ENCODE measurements at regions not wholly inside any gene's neighbourhood (a gene's known extent, or its start where the extent isn't known, plus 50 kb on each side); places are given as distances from the start of the nearest gene placed in this dataset.

DNA sequence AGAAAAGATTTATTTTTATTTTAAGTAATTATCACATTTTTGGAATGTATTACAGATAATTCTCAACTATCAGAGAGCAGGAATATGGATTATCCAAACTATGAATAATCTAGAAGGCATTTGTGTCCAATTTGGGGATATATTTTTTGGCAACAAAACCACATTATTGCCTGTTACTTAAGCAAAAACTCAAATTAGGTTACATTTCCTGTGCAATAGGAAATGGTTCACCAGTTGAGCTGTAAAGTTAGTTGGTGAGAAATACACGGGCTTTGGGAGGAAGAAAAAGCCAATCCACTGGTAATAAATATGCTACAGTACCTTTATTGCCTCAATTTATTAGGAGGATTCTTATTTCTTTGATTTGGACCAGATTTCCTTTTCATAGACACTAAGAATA is 1075.2 kb downstream of the PCDH9 start:
- H3K4me1 ChIP-seq (ENCODE audit: insufficient read depth), result no peaks in the 10 kb centered on the region
- H3K27me3 ChIP-seq (ENCODE audit: insufficient read depth), result no peaks in the 10 kb centered on the region
- no peaks in the 10 kb centered on the region for H3F3A ChIP-seq (replicated peaks; ENCODE audit: low read depth)
- no peaks in the 10 kb centered on the region for H4K20me1 ChIP-seq (replicated peaks; ENCODE audit: insufficient read depth)
- H3K9me2 ChIP-seq (ENCODE audit: insufficient read depth), result no peaks in the 10 kb centered on the region
- H3K4me3 Mint-ChIP-seq, result no peak overlapping the region
- no peak overlapping the region for H2AFZ ChIP-seq
- no peaks in the 10 kb centered on the region for H3K79me2 ChIP-seq (replicated peaks; ENCODE audit: insufficient read depth)
- no peaks in the 10 kb centered on the region for H3K36me3 Mint-ChIP-seq (ENCODE audit: low read depth)
- no peak overlapping the region for H3K4me2 ChIP-seq
- no peaks in the 10 kb centered on the region for H3K9me3 Mint-ChIP-seq
- H3K36me3 ChIP-seq (ENCODE audit: insufficient read depth), result no peaks in the 10 kb centered on the region
- H3K4me1 Mint-ChIP-seq, result no peaks in the 10 kb centered on the region
- H3K4me3 ChIP-seq, result no peak overlapping the region
- peaks cover 2% of the 10 kb centered on the region for H3K27me3 Mint-ChIP-seq (ENCODE audit: insufficient read depth, low read depth, poor library complexity)
- H3K27ac Mint-ChIP-seq, result no peak overlapping the region
- DNase-seq (ENCODE audit: low spot score), result no peak
- no peak overlapping the region for H3K27ac ChIP-seq (ENCODE audit: low read depth)
- TF ChIP-seq, protein P1, sequence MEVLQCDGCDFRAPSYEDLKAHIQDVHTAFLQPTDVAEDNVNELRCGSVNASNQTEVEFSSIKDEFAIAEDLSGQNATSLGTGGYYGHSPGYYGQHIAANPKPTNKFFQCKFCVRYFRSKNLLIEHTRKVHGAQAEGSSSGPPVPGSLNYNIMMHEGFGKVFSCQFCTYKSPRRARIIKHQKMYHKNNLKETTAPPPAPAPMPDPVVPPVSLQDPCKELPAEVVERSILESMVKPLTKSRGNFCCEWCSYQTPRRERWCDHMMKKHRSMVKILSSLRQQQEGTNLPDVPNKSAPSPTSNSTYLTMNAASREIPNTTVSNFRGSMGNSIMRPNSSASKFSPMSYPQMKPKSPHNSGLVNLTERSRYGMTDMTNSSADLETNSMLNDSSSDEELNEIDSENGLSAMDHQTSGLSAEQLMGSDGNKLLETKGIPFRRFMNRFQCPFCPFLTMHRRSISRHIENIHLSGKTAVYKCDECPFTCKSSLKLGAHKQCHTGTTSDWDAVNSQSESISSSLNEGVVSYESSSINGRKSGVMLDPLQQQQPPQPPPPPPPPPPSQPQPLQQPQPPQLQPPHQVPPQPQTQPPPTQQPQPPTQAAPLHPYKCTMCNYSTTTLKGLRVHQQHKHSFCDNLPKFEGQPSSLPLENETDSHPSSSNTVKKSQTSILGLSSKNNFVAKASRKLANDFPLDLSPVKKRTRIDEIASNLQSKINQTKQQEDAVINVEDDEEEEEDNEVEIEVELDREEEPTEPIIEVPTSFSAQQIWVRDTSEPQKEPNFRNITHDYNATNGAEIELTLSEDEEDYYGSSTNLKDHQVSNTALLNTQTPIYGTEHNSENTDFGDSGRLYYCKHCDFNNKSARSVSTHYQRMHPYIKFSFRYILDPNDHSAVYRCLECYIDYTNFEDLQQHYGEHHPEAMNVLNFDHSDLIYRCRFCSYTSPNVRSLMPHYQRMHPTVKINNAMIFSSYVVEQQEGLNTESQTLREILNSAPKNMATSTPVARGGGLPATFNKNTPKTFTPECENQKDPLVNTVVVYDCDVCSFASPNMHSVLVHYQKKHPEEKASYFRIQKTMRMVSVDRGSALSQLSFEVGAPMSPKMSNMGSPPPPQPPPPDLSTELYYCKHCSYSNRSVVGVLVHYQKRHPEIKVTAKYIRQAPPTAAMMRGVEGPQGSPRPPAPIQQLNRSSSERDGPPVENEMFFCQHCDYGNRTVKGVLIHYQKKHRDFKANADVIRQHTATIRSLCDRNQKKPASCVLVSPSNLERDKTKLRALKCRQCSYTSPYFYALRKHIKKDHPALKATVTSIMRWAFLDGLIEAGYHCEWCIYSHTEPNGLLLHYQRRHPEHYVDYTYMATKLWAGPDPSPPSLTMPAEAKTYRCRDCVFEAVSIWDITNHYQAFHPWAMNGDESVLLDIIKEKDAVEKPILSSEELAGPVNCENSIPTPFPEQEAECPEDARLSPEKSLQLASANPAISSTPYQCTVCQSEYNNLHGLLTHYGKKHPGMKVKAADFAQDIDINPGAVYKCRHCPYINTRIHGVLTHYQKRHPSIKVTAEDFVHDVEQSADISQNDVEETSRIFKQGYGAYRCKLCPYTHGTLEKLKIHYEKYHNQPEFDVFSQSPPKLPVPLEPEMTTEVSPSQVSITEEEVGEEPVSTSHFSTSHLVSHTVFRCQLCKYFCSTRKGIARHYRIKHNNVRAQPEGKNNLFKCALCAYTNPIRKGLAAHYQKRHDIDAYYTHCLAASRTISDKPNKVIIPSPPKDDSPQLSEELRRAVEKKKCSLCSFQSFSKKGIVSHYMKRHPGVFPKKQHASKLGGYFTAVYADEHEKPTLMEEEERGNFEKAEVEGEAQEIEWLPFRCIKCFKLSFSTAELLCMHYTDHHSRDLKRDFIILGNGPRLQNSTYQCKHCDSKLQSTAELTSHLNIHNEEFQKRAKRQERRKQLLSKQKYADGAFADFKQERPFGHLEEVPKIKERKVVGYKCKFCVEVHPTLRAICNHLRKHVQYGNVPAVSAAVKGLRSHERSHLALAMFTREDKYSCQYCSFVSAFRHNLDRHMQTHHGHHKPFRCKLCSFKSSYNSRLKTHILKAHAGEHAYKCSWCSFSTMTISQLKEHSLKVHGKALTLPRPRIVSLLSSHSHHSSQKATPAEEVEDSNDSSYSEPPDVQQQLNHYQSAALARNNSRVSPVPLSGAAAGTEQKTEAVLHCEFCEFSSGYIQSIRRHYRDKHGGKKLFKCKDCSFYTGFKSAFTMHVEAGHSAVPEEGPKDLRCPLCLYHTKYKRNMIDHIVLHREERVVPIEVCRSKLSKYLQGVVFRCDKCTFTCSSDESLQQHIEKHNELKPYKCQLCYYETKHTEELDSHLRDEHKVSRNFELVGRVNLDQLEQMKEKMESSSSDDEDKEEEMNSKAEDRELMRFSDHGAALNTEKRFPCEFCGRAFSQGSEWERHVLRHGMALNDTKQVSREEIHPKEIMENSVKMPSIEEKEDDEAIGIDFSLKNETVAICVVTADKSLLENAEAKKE (CRISPR knock-in tag; IDR thresholded peaks at IDR 0.05), result no peak
- TF ChIP-seq JUNB (IDR thresholded peaks at IDR 0.05; ENCODE audit: unreplicated experiment) (no peak), EZH2 (IDR thresholded peaks at IDR 0.05; ENCODE audit: low read depth, unreplicated experiment) (no peak), NANOG (IDR thresholded peaks at IDR 0.05; ENCODE audit: borderline replicate concordance) (no peak), ZNF331 (CRISPR knock-in tag; IDR thresholded peaks at IDR 0.05; ENCODE audit: low read depth) (no peak), CTCF (conservative IDR thresholded peaks at IDR 0.05; ENCODE audit: low read depth in 2 of 2) (no peak), ZNF114 (CRISPR knock-in tag; IDR thresholded peaks at IDR 0.05) (no peak), POLR2AphosphoS5 (IDR thresholded peaks at IDR 0.05; ENCODE audit: low read depth) (no peak), EZH2phosphoT487 (IDR thresholded peaks at IDR 0.05; ENCODE audit: unreplicated experiment) (no peak), CREB1 (CRISPR knock-in tag; IDR thresholded peaks at IDR 0.05; ENCODE audit: low read depth) (no peak), STAT1 (IDR thresholded peaks at IDR 0.05; ENCODE audit: unreplicated experiment) (no peak)
- TF ChIP-seq, protein P2, sequence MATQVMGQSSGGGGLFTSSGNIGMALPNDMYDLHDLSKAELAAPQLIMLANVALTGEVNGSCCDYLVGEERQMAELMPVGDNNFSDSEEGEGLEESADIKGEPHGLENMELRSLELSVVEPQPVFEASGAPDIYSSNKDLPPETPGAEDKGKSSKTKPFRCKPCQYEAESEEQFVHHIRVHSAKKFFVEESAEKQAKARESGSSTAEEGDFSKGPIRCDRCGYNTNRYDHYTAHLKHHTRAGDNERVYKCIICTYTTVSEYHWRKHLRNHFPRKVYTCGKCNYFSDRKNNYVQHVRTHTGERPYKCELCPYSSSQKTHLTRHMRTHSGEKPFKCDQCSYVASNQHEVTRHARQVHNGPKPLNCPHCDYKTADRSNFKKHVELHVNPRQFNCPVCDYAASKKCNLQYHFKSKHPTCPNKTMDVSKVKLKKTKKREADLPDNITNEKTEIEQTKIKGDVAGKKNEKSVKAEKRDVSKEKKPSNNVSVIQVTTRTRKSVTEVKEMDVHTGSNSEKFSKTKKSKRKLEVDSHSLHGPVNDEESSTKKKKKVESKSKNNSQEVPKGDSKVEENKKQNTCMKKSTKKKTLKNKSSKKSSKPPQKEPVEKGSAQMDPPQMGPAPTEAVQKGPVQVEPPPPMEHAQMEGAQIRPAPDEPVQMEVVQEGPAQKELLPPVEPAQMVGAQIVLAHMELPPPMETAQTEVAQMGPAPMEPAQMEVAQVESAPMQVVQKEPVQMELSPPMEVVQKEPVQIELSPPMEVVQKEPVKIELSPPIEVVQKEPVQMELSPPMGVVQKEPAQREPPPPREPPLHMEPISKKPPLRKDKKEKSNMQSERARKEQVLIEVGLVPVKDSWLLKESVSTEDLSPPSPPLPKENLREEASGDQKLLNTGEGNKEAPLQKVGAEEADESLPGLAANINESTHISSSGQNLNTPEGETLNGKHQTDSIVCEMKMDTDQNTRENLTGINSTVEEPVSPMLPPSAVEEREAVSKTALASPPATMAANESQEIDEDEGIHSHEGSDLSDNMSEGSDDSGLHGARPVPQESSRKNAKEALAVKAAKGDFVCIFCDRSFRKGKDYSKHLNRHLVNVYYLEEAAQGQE (IDR thresholded peaks at IDR 0.05; ENCODE audit: unreplicated experiment), result no peak
- TF ChIP-seq, protein P3, sequence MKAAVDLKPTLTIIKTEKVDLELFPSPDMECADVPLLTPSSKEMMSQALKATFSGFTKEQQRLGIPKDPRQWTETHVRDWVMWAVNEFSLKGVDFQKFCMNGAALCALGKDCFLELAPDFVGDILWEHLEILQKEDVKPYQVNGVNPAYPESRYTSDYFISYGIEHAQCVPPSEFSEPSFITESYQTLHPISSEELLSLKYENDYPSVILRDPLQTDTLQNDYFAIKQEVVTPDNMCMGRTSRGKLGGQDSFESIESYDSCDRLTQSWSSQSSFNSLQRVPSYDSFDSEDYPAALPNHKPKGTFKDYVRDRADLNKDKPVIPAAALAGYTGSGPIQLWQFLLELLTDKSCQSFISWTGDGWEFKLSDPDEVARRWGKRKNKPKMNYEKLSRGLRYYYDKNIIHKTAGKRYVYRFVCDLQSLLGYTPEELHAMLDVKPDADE (IDR thresholded peaks at IDR 0.05), result no peak
- ATAC-seq, result no peak

Measured in GM23338 (cell line).